ENCODE measurements at regions not wholly inside any gene's neighbourhood (a gene's known extent, or its start where the extent isn't known, plus 50 kb on each side); places are given as distances from the start of the nearest gene placed in this dataset.

- Mint-ChIP-seq H3K27ac (no peak overlapping the region), H3K4me1 (ENCODE audit: low read depth) (no peaks in the 10 kb centered on the region), H3K9me3 (no peaks in the 10 kb centered on the region)
These were observed 292.1 kb upstream of the HSF2 start for GRCh38 chr6:122107256-122107852.

GRCh38 chr6:122109075-122109474 is 290.4 kb upstream of the HSF2 start:
- Mint-ChIP-seq H3K9me3 (no peaks in the 10 kb centered on the region), H3K36me3 (ENCODE audit: low read depth) (no peaks in the 10 kb centered on the region), H3K27me3 (no peaks in the 10 kb centered on the region), H3K4me1 (ENCODE audit: low read depth) (no peaks in the 10 kb centered on the region), H3K27ac (no peak overlapping the region), H3K4me3 (no peak overlapping the region)
- DNase-seq = no peak

More at GRCh38 chr6:122107256-122107852, 292.1 kb upstream of the HSF2 start:
- no peak for DNase-seq
- Mint-ChIP-seq H3K27me3 (no peaks in the 10 kb centered on the region), H3K36me3 (ENCODE audit: low read depth) (no peaks in the 10 kb centered on the region), H3K4me3 (no peak overlapping the region)

GRCh38 chr6:122114717-122115116 is 284.7 kb upstream of the HSF2 start:
- no peak overlapping the region for H3K4me3 Mint-ChIP-seq
- no peak overlapping the region for H3K27ac Mint-ChIP-seq
- H3K9me3 Mint-ChIP-seq = no peaks in the 10 kb centered on the region
- H3K27me3 Mint-ChIP-seq = no peaks in the 10 kb centered on the region
- no peaks in the 10 kb centered on the region for H3K36me3 Mint-ChIP-seq (ENCODE audit: low read depth)
- H3K4me1 Mint-ChIP-seq (ENCODE audit: low read depth) = no peaks in the 10 kb centered on the region
- no peak for DNase-seq

- H3K36me3 Mint-ChIP-seq (ENCODE audit: low read depth) = no peaks in the 10 kb centered on the region
- no peaks in the 10 kb centered on the region for H3K27me3 Mint-ChIP-seq
- H3K4me1 Mint-ChIP-seq (ENCODE audit: low read depth) = no peaks in the 10 kb centered on the region
- DNase-seq = no peak
- no peak overlapping the region for H3K27ac Mint-ChIP-seq
- no peaks in the 10 kb centered on the region for H3K9me3 Mint-ChIP-seq
- H3K4me3 Mint-ChIP-seq = no peak overlapping the region
These were observed 283.2 kb upstream of the HSF2 start for GRCh38 chr6:122116119-122116834.

- H3K9me3 Mint-ChIP-seq = no peaks in the 10 kb centered on the region
- H3K4me1 Mint-ChIP-seq (ENCODE audit: low read depth) = no peaks in the 10 kb centered on the region
- H3K36me3 Mint-ChIP-seq (ENCODE audit: low read depth) = no peaks in the 10 kb centered on the region
- no peak for DNase-seq
- no peaks in the 10 kb centered on the region for H3K27me3 Mint-ChIP-seq
- no peak overlapping the region for H3K27ac Mint-ChIP-seq
- no peak overlapping the region for H3K4me3 Mint-ChIP-seq
These were observed 282.4 kb upstream of the HSF2 start for GRCh38 chr6:122116835-122117627.

- no peak overlapping the region for H3K4me3 Mint-ChIP-seq
- no peaks in the 10 kb centered on the region for H3K36me3 Mint-ChIP-seq (ENCODE audit: low read depth)
- no peaks in the 10 kb centered on the region for H3K27me3 Mint-ChIP-seq
- H3K9me3 Mint-ChIP-seq = no peaks in the 10 kb centered on the region
- DNase-seq = no peak
- no peaks in the 10 kb centered on the region for H3K4me1 Mint-ChIP-seq (ENCODE audit: low read depth)
- H3K27ac Mint-ChIP-seq = no peak overlapping the region
These were observed 280.4 kb upstream of the HSF2 start for GRCh38 chr6:122118945-122119506.

- no peaks in the 10 kb centered on the region for H3K9me3 Mint-ChIP-seq
- H3K4me3 Mint-ChIP-seq = no peak overlapping the region
- no peak overlapping the region for H3K27ac Mint-ChIP-seq
- no peak for DNase-seq
- no peaks in the 10 kb centered on the region for H3K36me3 Mint-ChIP-seq (ENCODE audit: low read depth)
- no peaks in the 10 kb centered on the region for H3K27me3 Mint-ChIP-seq
- H3K4me1 Mint-ChIP-seq (ENCODE audit: low read depth) = no peaks in the 10 kb centered on the region
These were observed 277.2 kb upstream of the HSF2 start for GRCh38 chr6:122122202-122122601.

GRCh38 chr6:122122686-122123085 is 276.8 kb upstream of the HSF2 start:
- H3K36me3 Mint-ChIP-seq (ENCODE audit: low read depth) = no peaks in the 10 kb centered on the region
- no peak overlapping the region for H3K4me3 Mint-ChIP-seq
- H3K27ac Mint-ChIP-seq = no peak overlapping the region
- H3K27me3 Mint-ChIP-seq = no peaks in the 10 kb centered on the region
- no peak for DNase-seq
- no peaks in the 10 kb centered on the region for H3K4me1 Mint-ChIP-seq (ENCODE audit: low read depth)
- H3K9me3 Mint-ChIP-seq = no peaks in the 10 kb centered on the region

- DNase-seq = no peak
- H3K27me3 Mint-ChIP-seq = no peaks in the 10 kb centered on the region
- H3K36me3 Mint-ChIP-seq (ENCODE audit: low read depth) = no peaks in the 10 kb centered on the region
- H3K4me3 Mint-ChIP-seq = no peak overlapping the region
- no peaks in the 10 kb centered on the region for H3K9me3 Mint-ChIP-seq
- H3K27ac Mint-ChIP-seq = no peak overlapping the region
- H3K4me1 Mint-ChIP-seq (ENCODE audit: low read depth) = peaks cover under 1% of the 10 kb centered on the region
These were observed 274.5 kb upstream of the HSF2 start for GRCh38 chr6:122124908-122125307.

- H3K27me3 Mint-ChIP-seq = no peaks in the 10 kb centered on the region
These were observed 272.6 kb upstream of the HSF2 start for GRCh38 chr6:122126894-122127293.

GRCh38 chr6:122128445-122128844 is 271.0 kb upstream of the HSF2 start:
- Mint-ChIP-seq H3K4me3 (no peak overlapping the region), H3K27ac (no peak overlapping the region), H3K9me3 (no peaks in the 10 kb centered on the region), H3K36me3 (ENCODE audit: low read depth) (no peaks in the 10 kb centered on the region), H3K27me3 (no peaks in the 10 kb centered on the region), H3K4me1 (ENCODE audit: low read depth) (peaks cover 5% of the 10 kb centered on the region)
- DNase-seq = no peak

More at GRCh38 chr6:122126894-122127293, 272.6 kb upstream of the HSF2 start:
- H3K9me3 Mint-ChIP-seq = no peaks in the 10 kb centered on the region
- no peaks in the 10 kb centered on the region for H3K36me3 Mint-ChIP-seq (ENCODE audit: low read depth)
- DNase-seq = no peak
- peaks cover 5% of the 10 kb centered on the region for H3K4me1 Mint-ChIP-seq (ENCODE audit: low read depth)
- no peak overlapping the region for H3K4me3 Mint-ChIP-seq
- H3K27ac Mint-ChIP-seq = no peak overlapping the region

GRCh38 chr6:122129313-122130025 is 270.0 kb upstream of the HSF2 start:
- H3K4me3 Mint-ChIP-seq = no peak overlapping the region
- no peaks in the 10 kb centered on the region for H3K27me3 Mint-ChIP-seq
- DNase-seq = no peak
- H3K9me3 Mint-ChIP-seq = no peaks in the 10 kb centered on the region
- no peak overlapping the region for H3K27ac Mint-ChIP-seq
- H3K36me3 Mint-ChIP-seq (ENCODE audit: low read depth) = no peaks in the 10 kb centered on the region
- H3K4me1 Mint-ChIP-seq (ENCODE audit: low read depth) = peaks cover 5% of the 10 kb centered on the region

GRCh38 chr6:122130026-122130348 is 269.5 kb upstream of the HSF2 start:
- no peak overlapping the region for H3K27ac Mint-ChIP-seq
- H3K36me3 Mint-ChIP-seq (ENCODE audit: low read depth) = no peaks in the 10 kb centered on the region
- no peaks in the 10 kb centered on the region for H3K9me3 Mint-ChIP-seq
- H3K4me3 Mint-ChIP-seq = no peak overlapping the region
- DNase-seq = no peak
- no peaks in the 10 kb centered on the region for H3K27me3 Mint-ChIP-seq
- H3K4me1 Mint-ChIP-seq (ENCODE audit: low read depth) = peaks cover 5% of the 10 kb centered on the region

- H3K4me3 Mint-ChIP-seq = no peak overlapping the region
- no peaks in the 10 kb centered on the region for H3K9me3 Mint-ChIP-seq
- no peak overlapping the region for H3K27ac Mint-ChIP-seq
- no peaks in the 10 kb centered on the region for H3K36me3 Mint-ChIP-seq (ENCODE audit: low read depth)
- H3K27me3 Mint-ChIP-seq = no peaks in the 10 kb centered on the region
- DNase-seq = no peak
- H3K4me1 Mint-ChIP-seq (ENCODE audit: low read depth) = peaks cover 5% of the 10 kb centered on the region
These were observed 268.9 kb upstream of the HSF2 start for GRCh38 chr6:122130518-122130917.
